KMS-11 (cell line): ENCODE measurements at regions not wholly inside any gene's neighbourhood (a gene's known extent, or its start where the extent isn't known, plus 50 kb on each side); places are given as distances from the start of the nearest gene placed in this dataset.

Experiments used
- H2AFZ ChIP-seq: fragments of 200-600 bp; sonication (generic); 2 replicates; pipeline ENCODE4 v1.6.1; 2016; ENCODE audit warnings: antibody characterized with exemption, mixed run types, low read depth
- H3K27ac ChIP-seq: fragments of 200-600 bp; sonication (generic); 2 replicates; pipeline ENCODE4 v1.6.1; 2016; ENCODE audit warnings: mild to moderate bottlenecking, mixed run types
- H3K27me3 ChIP-seq: fragments of 200-600 bp; sonication (generic); 2 replicates; pipeline ENCODE4 v1.6.1; 2017; ENCODE audit warnings: mild to moderate bottlenecking, low read depth, mixed run types, moderate library complexity; ENCODE audit not compliant: insufficient read depth
- H3K36me3 ChIP-seq: fragments of 200-600 bp; sonication (generic); 2 replicates; pipeline ENCODE4 v1.6.1; 2017; ENCODE audit warnings: mild to moderate bottlenecking, mixed run types; ENCODE audit not compliant: insufficient read depth
- H3K4me1 ChIP-seq: fragments of 200-600 bp; sonication (generic); 2 replicates; pipeline ENCODE4 v1.6.1; 2016; ENCODE audit warnings: mild to moderate bottlenecking, low read depth, mixed run types; ENCODE audit not compliant: poor library complexity, severe bottlenecking
- H3K4me2 ChIP-seq: fragments of 200-600 bp; sonication (generic); 2 replicates; pipeline ENCODE4 v1.7.0; 2016; ENCODE audit warnings: mild to moderate bottlenecking, mixed run types
- H3K4me3 ChIP-seq: fragments of 200-600 bp; sonication (generic); IDR thresholded peaks from 2 replicates; pipeline ENCODE4 v1.6.1; 2017; ENCODE audit warnings: low read depth, low read length, mixed read lengths; ENCODE audit not compliant: insufficient read depth
- H3K79me2 ChIP-seq: fragments of 200-600 bp; sonication (generic); 2 replicates; pipeline ENCODE4 v1.6.1; 2016; ENCODE audit warnings: low read depth, mixed run types; ENCODE audit not compliant: insufficient read depth
- H3K9ac ChIP-seq: fragments of 200-600 bp; sonication (generic); 2 replicates; pipeline ENCODE4 v1.6.1; 2016; ENCODE audit warnings: mild to moderate bottlenecking, mixed run types
- H4K20me1 ChIP-seq: fragments of 200-600 bp; sonication (generic); 2 replicates; pipeline ENCODE4 v1.6.1; 2016; ENCODE audit warnings: mild to moderate bottlenecking, mixed run types; ENCODE audit not compliant: insufficient read depth
- TF ChIP-seq, protein P1 (sequence below): fragments of 200-600 bp; sonication (generic); conservative IDR thresholded peaks from 2 replicates; pipeline ENCODE4 v1.6.1; 2017; ENCODE audit warnings: low read depth, mild to moderate bottlenecking, antibody characterized with exemption, low read length, moderate library complexity, mixed read lengths

DNA sequence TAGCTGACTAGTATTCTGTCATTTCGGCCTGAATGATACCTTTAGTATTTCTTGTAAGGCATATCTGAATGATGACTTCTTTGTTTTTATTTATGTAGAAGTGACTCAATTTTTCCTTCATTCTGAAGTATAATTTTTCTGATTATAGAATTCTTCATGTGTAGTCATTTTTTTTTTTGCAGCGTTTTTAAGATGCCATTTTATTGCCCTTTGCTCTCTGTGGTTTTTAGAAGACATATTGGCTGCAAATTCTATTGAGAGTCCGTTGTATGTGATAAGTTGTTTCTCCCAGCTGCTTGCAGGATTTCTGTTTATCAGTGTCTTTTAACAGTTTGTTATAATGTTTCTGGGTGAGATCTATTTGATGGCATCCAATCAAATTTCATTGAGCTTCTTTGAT is 1224.8 kb downstream of the JRKL start:
- Histone ChIP-seq H3K9ac (no peak overlapping the region), H3K4me3 (no peak overlapping the region), H3K36me3 (no peaks in the 10 kb centered on the region), H3K27ac (no peak overlapping the region), H3K4me2 (no peak overlapping the region), H3K27me3 (no peaks in the 10 kb centered on the region), H2AFZ (no peak overlapping the region), H3K4me1 (no peaks in the 10 kb centered on the region), H3K79me2 (no peaks in the 10 kb centered on the region), H4K20me1 (no peaks in the 10 kb centered on the region)
- TF ChIP-seq, protein P1, sequence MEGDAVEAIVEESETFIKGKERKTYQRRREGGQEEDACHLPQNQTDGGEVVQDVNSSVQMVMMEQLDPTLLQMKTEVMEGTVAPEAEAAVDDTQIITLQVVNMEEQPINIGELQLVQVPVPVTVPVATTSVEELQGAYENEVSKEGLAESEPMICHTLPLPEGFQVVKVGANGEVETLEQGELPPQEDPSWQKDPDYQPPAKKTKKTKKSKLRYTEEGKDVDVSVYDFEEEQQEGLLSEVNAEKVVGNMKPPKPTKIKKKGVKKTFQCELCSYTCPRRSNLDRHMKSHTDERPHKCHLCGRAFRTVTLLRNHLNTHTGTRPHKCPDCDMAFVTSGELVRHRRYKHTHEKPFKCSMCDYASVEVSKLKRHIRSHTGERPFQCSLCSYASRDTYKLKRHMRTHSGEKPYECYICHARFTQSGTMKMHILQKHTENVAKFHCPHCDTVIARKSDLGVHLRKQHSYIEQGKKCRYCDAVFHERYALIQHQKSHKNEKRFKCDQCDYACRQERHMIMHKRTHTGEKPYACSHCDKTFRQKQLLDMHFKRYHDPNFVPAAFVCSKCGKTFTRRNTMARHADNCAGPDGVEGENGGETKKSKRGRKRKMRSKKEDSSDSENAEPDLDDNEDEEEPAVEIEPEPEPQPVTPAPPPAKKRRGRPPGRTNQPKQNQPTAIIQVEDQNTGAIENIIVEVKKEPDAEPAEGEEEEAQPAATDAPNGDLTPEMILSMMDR, result no peak

DNA sequence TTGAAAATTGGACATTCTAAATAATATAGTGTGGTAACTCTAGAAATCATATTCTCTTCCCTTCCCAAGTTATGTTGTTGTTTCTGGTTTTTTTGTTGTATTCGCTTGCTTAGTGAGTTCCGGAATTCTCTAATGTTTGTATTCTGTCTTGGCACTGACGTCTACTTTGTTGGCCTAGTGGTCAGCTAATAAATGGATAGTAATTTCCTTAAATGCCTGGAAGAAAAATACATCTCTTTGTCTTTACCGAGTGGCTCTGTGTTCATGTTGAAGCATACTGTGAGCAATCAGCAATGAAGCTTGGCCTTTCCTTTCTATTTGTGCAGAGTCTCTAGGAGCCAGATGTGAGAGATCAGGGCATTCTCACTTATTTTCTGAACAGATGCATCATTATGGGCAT is 1225.7 kb downstream of the JRKL start:
- no peak overlapping the region for H2AFZ ChIP-seq

DNA sequence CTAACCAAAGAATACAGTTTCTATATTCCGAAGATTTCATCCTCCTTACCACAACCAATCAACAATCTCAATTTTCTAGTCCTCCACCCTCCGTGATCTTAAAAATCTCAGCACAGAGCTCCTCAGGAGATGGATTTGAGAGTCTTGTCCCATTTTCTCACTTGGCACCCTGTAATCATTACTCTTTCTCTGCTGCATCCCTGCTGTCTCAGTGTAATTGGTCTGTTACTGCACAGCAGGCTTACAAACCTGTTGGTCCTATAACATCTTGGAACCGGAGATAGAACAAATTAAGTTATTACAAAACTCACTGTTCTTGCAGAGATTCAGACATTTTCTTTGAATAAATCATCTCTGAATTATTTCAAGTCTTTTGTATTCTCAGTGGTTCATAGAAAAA is 1227.2 kb downstream of the JRKL start:
- no peak overlapping the region for H3K9ac ChIP-seq
- no peaks in the 10 kb centered on the region for H3K4me1 ChIP-seq
- H2AFZ ChIP-seq, result no peak overlapping the region
- no peak overlapping the region for H3K27ac ChIP-seq
- TF ChIP-seq, protein P1, result no peak
- H3K4me2 ChIP-seq, result no peak overlapping the region
- no peaks in the 10 kb centered on the region for H3K36me3 ChIP-seq
- H3K27me3 ChIP-seq, result no peaks in the 10 kb centered on the region
- H3K79me2 ChIP-seq, result no peaks in the 10 kb centered on the region
- no peak overlapping the region for H3K4me3 ChIP-seq
- no peaks in the 10 kb centered on the region for H4K20me1 ChIP-seq

More for the DNA sequence above, 1225.7 kb downstream of the JRKL start:
- TF ChIP-seq, protein P1, result no peak
- Histone ChIP-seq H3K4me2 (no peak overlapping the region), H3K36me3 (no peaks in the 10 kb centered on the region), H3K79me2 (no peaks in the 10 kb centered on the region), H4K20me1 (no peaks in the 10 kb centered on the region), H3K9ac (no peak overlapping the region), H3K4me3 (no peak overlapping the region), H3K27ac (no peak overlapping the region), H3K27me3 (no peaks in the 10 kb centered on the region), H3K4me1 (no peaks in the 10 kb centered on the region)

DNA sequence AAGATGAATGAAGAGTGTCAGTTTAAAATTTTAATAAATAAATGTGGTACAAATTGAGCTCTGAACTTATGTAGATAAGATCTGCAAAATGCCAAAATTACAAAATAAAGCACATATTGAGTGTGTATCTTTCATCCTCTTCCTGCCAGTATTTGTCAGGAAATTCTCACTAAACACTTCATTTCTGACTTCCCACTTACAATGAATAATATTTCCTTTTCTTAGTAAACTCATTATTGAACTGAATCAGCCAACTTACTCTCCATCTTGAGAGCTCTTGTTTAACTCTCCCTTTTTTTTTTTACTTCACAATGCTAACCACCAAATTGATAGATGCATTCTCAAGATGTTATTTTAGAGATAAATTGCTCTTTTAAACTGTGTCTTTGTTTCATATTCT is 1230.2 kb downstream of the JRKL start:
- Histone ChIP-seq H3K27ac (no peak overlapping the region), H3K4me2 (no peak overlapping the region), H3K36me3 (no peaks in the 10 kb centered on the region), H3K4me1 (no peaks in the 10 kb centered on the region), H3K4me3 (no peak overlapping the region), H4K20me1 (no peaks in the 10 kb centered on the region), H3K27me3 (no peaks in the 10 kb centered on the region), H3K79me2 (no peaks in the 10 kb centered on the region), H2AFZ (no peak overlapping the region), H3K9ac (no peak overlapping the region)
- TF ChIP-seq, protein P1, result no peak
